ENCODE measurements at regions not wholly inside any gene's neighbourhood (a gene's known extent, or its start where the extent isn't known, plus 50 kb on each side); places are given as distances from the start of the nearest gene placed in this dataset.

- intact Hi-C loops (cut with DNase I), result no loop called here
Measured at GRCh38 chr10:33390046-33390445, 55.6 kb upstream of the NRP1 start.

DNA sequence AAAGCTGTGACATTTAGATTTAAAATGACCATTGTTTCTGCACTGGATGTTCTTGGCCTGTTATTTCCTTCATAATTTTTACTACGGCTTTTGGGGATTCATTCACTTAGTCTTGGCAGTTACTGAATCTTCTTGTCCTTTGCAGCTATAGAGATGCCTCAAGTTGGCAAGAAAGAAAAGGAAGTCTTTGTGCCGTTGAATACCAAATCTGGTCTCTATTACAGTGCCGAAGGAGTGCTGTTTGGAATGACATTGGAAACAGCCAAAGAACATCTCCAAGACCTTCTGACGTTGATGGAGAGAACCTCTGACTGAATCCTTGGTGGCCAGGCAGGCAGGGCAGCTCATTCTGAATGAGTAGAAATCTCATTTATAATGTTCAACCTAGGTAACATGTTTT, 54.3 kb upstream of the NRP1 start:
- H3K4me3 ChIP-seq (ENCODE audit: low read length), result no peak overlapping the region
- intact Hi-C loops (cut with DNase I), result no loop called here
- no peaks in the 10 kb centered on the region for H3K4me1 ChIP-seq (ENCODE audit: control insufficient read depth, insufficient read depth, low read length)
- no peaks in the 10 kb centered on the region for H3K27me3 ChIP-seq (ENCODE audit: control insufficient read depth, insufficient read depth)
- no peak for DNase-seq
- H3K27ac ChIP-seq (ENCODE audit: low read length), result no peak overlapping the region
- no peak for ATAC-seq
- 61% methylated on average over 4 of the region's 4 CpGs for WGBS
- no peaks in the 10 kb centered on the region for H3K9me3 ChIP-seq (ENCODE audit: control insufficient read depth, low read length)

More at GRCh38 chr10:33390046-33390445, 55.6 kb upstream of the NRP1 start:
- no peaks in the 10 kb centered on the region for H3K9me3 ChIP-seq (ENCODE audit: control insufficient read depth, low read length)
- H3K27me3 ChIP-seq (ENCODE audit: control insufficient read depth, insufficient read depth), result no peaks in the 10 kb centered on the region
- H3K4me1 ChIP-seq (ENCODE audit: control insufficient read depth, insufficient read depth, low read length), result no peaks in the 10 kb centered on the region
- DNase-seq (no peak), ATAC-seq (no peak)
- H3K27ac ChIP-seq (ENCODE audit: low read length), result no peak overlapping the region
- WGBS, result 89% methylated on average over 5 of the region's 5 CpGs
- no peak overlapping the region for H3K4me3 ChIP-seq (ENCODE audit: low read length)

DNA sequence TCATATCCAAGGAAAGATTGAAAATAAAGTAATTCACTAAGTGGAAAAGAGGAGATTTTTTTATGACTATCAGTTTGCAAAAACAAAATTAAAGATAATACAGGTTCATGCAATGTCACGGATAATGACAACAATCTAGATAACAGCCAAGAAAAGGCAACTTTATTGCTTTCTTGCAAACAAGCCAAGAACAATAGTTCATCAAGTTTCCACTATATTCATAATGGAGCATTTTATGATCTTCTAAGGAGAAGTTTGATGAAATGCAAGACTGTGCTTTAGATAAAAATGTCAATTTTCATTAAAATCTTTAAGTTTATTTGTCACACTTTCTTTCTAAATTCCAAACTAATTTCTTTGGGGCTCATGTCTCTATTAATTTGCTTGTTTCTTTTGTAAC, 53.9 kb upstream of the NRP1 start:
- 67% methylated on average over 1 of the region's 1 CpG for WGBS
- intact Hi-C loops (cut with DNase I), result no loop called here
- Histone ChIP-seq H3K4me3 (ENCODE audit: low read length) (no peak overlapping the region), H3K4me1 (ENCODE audit: control insufficient read depth, insufficient read depth, low read length) (no peaks in the 10 kb centered on the region), H3K9me3 (ENCODE audit: control insufficient read depth, low read length) (no peaks in the 10 kb centered on the region), H3K27me3 (ENCODE audit: control insufficient read depth, insufficient read depth) (no peaks in the 10 kb centered on the region), H3K27ac (ENCODE audit: low read length) (no peak overlapping the region)
- ATAC-seq (no peak), DNase-seq (no peak)

DNA sequence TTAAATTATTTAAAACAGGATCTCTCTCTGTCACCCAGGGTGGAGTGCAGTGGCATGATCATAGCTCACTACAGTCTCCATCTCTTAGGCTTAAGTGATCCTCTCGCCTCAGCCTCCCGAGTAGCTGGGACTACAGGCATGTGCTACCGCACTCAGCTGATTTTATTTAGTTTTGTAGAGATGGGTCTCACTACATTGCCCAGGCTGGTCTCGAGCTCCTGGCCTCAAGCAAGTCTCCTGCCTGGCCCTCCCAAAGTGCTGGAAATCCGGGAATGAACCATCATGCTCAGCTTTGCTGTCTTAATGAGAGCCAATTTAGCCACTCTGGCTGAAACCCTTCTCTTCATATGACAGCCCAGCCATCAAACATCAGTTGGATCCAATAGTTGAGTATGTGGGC, 53.3 kb upstream of the NRP1 start:
- H3K4me1 ChIP-seq (ENCODE audit: control insufficient read depth, insufficient read depth, low read length), result no peaks in the 10 kb centered on the region
- ATAC-seq (no peak), DNase-seq (no peak)
- H3K27me3 ChIP-seq (ENCODE audit: control insufficient read depth, insufficient read depth), result no peaks in the 10 kb centered on the region
- 93% methylated on average over 5 of the region's 5 CpGs for WGBS
- H3K4me3 ChIP-seq (ENCODE audit: low read length), result no peak overlapping the region
- no peaks in the 10 kb centered on the region for H3K9me3 ChIP-seq (ENCODE audit: control insufficient read depth, low read length)
- H3K27ac ChIP-seq (ENCODE audit: low read length), result no peak overlapping the region
- intact Hi-C loops (cut with DNase I), result no loop called here

- WGBS, result 63% methylated on average over 2 of the region's 2 CpGs
- Histone ChIP-seq H3K4me1 (ENCODE audit: control insufficient read depth, insufficient read depth, low read length) (no peaks in the 10 kb centered on the region), H3K4me3 (ENCODE audit: low read length) (no peak overlapping the region), H3K27me3 (ENCODE audit: control insufficient read depth, insufficient read depth) (no peaks in the 10 kb centered on the region), H3K9me3 (ENCODE audit: control insufficient read depth, low read length) (no peaks in the 10 kb centered on the region), H3K27ac (ENCODE audit: low read length) (no peak overlapping the region)
- no peak for ATAC-seq
- intact Hi-C loops (cut with DNase I), result no loop called here
- DNase-seq, result no peak
Measured at GRCh38 chr10:33386926-33387325, 52.5 kb upstream of the NRP1 start.

DNA sequence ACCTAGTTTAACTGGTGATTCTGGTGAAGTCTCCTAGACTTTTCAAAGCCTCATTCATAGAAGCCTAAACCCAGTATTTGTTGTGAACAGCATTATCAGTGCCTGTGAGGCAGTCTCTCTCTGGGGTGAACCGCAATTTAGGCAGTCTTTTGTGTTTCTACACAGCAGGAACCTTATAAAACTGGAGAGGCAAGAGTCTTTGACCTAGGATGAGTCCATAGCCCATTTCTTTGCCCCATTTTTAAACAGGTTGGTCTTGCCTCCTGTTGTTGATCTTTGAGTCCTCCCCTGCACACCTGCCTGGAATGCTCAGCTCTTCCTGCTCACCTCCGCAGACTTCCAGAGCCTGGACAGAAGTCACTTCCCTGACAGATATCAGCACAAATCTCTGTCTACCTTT, 51.2 kb upstream of the NRP1 start:
- WGBS, result 93% methylated on average over 2 of the region's 2 CpGs
- no peak overlapping the region for H3K27ac ChIP-seq (ENCODE audit: low read length)
- H3K4me3 ChIP-seq (ENCODE audit: low read length), result no peak overlapping the region
- no peak for DNase-seq
- intact Hi-C loops (cut with DNase I), result no loop called here
- H3K27me3 ChIP-seq (ENCODE audit: control insufficient read depth, insufficient read depth), result no peaks in the 10 kb centered on the region
- H3K4me1 ChIP-seq (ENCODE audit: control insufficient read depth, insufficient read depth, low read length), result no peaks in the 10 kb centered on the region
- no peaks in the 10 kb centered on the region for H3K9me3 ChIP-seq (ENCODE audit: control insufficient read depth, low read length)
- ATAC-seq, result no peak

DNA sequence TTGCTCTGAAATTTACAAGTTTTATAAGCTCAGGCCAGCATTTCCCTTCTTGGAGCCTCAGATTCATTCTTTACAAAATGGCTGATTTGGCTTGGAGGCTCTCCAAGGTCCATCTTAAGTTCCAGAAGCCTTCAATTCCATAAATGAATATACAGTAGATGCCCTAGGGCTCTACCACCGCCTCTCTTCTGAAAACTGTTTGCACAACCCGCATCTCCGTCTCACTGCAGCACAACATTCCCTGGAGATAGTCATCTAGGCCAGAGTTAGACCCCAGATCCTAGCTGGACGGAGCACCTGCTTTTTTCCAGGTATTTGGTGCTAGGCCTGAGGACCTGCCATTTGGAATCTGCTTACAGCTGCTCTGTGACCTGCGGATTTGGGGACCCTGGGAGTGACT, 50.5 kb upstream of the NRP1 start:
- intact Hi-C loops (cut with DNase I), result no loop called here
- WGBS, result 95% methylated on average over 5 of the region's 5 CpGs
- H3K4me1 ChIP-seq (ENCODE audit: control insufficient read depth, insufficient read depth, low read length), result no peaks in the 10 kb centered on the region
- no peaks in the 10 kb centered on the region for H3K9me3 ChIP-seq (ENCODE audit: control insufficient read depth, low read length)
- H3K27ac ChIP-seq (ENCODE audit: low read length), result no peak overlapping the region
- no peak overlapping the region for H3K4me3 ChIP-seq (ENCODE audit: low read length)
- ATAC-seq (no peak), DNase-seq (no peak)
- H3K27me3 ChIP-seq (ENCODE audit: control insufficient read depth, insufficient read depth), result no peaks in the 10 kb centered on the region

Data from right cardiac atrium (tissue), 5 donors.